ENCODE measurements at regions not wholly inside any gene's neighbourhood (a gene's known extent, or its start where the extent isn't known, plus 50 kb on each side); places are given as distances from the start of the nearest gene placed in this dataset.

GRCh38 chr16:13291591-13292333 lies 390.4 kb downstream of the SHISA9 start:
- H3K27ac ChIP-seq, result no peak overlapping the region
- no peak for DNase-seq
- ATAC-seq, result no peak
- no peaks in the 10 kb centered on the region for H3K9me3 ChIP-seq
- no peaks in the 10 kb centered on the region for H3K27me3 ChIP-seq
- intact Hi-C loops (cut with DNase I), result no loop called here
- no peaks in the 10 kb centered on the region for H3K36me3 ChIP-seq (replicated peaks in 1 of 2; ENCODE audit: insufficient read depth in 1 of 2, low read depth in 2 of 2)
- H3K4me3 ChIP-seq, result no peak overlapping the region
- H3K4me1 ChIP-seq, result no peaks in the 10 kb centered on the region
- 65 to 77% methylated on average over 4 of the region's 4 CpGs for WGBS, 2 donors
- TF ChIP-seq CTCF (IDR thresholded peaks at IDR 0.05) (no peak), POLR2A (IDR thresholded peaks at IDR 0.05) (no peak)

- H3K4me3 ChIP-seq, result no peak overlapping the region
- H3K4me1 ChIP-seq, result no peaks in the 10 kb centered on the region
- H3K9me3 ChIP-seq, result no peaks in the 10 kb centered on the region
- WGBS, 2 donors, result 68 to 73% methylated on average over 4 of the region's 4 CpGs
- H3K27ac ChIP-seq, result no peak overlapping the region
- DNase-seq (no peak), ATAC-seq (no peak)
- no peaks in the 10 kb centered on the region for H3K27me3 ChIP-seq
- H3K36me3 ChIP-seq (replicated peaks in 1 of 2; ENCODE audit: insufficient read depth in 1 of 2, low read depth in 2 of 2), result no peaks in the 10 kb centered on the region
- intact Hi-C loops (cut with DNase I), result no loop called here
- TF ChIP-seq POLR2A (IDR thresholded peaks at IDR 0.05) (no peak), CTCF (IDR thresholded peaks at IDR 0.05) (no peak)
Observed at GRCh38 chr16:13296206-13296605, 394.8 kb downstream of the SHISA9 start.

GRCh38 chr16:13298666-13299065 lies 397.3 kb downstream of the SHISA9 start:
- DNase-seq (no peak), ATAC-seq (no peak)
- Histone ChIP-seq H3K4me3 (no peak overlapping the region), H3K27ac (no peak overlapping the region), H3K36me3 (replicated peaks in 1 of 2; ENCODE audit: insufficient read depth in 1 of 2, low read depth in 2 of 2) (no peaks in the 10 kb centered on the region), H3K27me3 (no peaks in the 10 kb centered on the region), H3K4me1 (no peaks in the 10 kb centered on the region), H3K9me3 (no peaks in the 10 kb centered on the region)
- intact Hi-C loops (cut with DNase I), result no loop called here
- WGBS, 2 donors, result 45 to 53% methylated on average over 4 to 5 of the region's 5 CpGs
- no peak for TF ChIP-seq CTCF (IDR thresholded peaks at IDR 0.05)
- TF ChIP-seq POLR2A (IDR thresholded peaks at IDR 0.05), result no peak

- 43 to 45% methylated on average over 9 of the region's 9 CpGs for WGBS, 2 donors
- no peak for DNase-seq
Observed at GRCh38 chr16:13300066-13300840, 398.9 kb downstream of the SHISA9 start.

More at GRCh38 chr16:13300066-13300840, 398.9 kb downstream of the SHISA9 start:
- Histone ChIP-seq H3K4me1 (no peaks in the 10 kb centered on the region), H3K27me3 (no peaks in the 10 kb centered on the region), H3K36me3 (replicated peaks in 1 of 2; ENCODE audit: insufficient read depth in 1 of 2, low read depth in 2 of 2) (no peaks in the 10 kb centered on the region), H3K4me3 (no peak overlapping the region), H3K9me3 (no peaks in the 10 kb centered on the region), H3K27ac (no peak overlapping the region)
- intact Hi-C loops (cut with DNase I), result no loop called here
- no peak for ATAC-seq
- no peak for TF ChIP-seq CTCF (IDR thresholded peaks at IDR 0.05)
- TF ChIP-seq POLR2A (IDR thresholded peaks at IDR 0.05), result no peak
